ENCODE measurements at regions not wholly inside any gene's neighbourhood (a gene's known extent, or its start where the extent isn't known, plus 50 kb on each side); places are given as distances from the start of the nearest gene placed in this dataset.

DNA sequence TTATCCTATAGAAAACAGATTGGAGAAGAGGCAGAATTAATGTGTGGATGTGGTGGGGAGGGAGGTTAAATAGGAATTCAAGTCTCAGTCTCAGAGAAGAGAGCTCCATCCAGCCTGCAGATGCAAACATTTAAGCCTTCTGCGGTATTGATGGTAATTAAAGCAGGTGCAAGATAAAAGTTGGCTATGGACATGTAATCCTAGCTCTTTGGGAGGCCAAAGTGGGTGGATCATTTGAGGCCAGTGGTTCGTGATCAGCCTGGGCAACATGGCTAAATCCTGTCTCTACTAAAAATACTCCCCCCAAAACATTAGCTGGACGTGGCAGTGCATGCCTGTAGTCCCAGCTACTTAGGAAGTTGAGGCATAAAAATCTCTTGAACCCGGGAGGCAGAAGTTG lies 332.7 kb downstream of the PABPC4L start:
- no peak for DNase-seq

DNA sequence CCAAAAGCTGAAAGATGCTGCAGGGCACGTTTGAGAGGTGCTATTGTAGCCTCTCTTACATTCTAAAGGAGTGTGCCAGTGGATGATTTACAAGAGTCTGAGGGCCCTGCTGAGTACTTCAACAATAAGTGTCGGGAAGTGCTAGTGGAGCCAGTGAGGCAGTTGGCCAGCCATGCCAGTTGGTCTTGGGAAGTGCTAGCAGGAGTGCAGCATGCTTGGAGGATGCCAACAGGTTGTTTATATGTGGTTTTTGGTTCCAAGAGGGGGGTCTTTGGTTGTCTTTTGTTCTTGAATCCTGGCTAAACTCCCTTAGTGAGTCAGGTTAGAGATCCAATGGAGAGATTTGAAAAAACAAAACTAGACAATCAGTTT lies 335.3 kb downstream of the PABPC4L start:
- DNase-seq, result no peak

DNA sequence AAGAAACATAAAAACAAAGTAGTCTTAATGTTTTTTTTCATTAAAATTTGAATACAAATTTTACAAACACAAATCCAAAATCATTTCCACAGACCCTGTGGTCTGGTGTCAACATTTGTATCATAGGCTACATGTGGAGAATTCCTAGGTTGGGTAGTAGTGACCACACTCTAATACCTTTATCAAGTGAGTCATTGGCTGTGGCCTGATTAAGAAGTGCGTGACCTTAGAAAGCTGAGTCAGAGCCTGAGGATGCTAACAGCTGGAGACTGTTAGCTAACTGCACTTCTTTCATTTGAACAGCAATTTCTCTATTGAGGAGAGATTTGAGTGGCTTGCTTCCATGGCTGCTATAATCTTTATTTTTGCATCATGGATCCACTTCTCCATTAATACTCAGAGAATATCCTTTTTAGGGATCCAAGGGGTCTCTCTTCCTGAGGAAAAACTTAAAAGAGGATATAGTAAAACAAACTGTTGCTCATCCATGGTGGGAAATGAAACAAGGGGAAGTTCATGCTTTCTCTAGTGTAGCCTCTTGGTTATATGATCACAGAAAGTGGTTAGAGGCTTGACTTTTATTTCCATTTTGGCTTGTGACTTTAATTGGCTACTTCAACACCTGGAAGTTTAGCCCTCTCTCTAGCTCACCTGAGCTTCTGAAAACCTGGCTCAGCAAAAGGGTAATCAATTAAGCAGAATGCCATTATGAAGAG lies 335.8 kb downstream of the PABPC4L start:
- DNase-seq, result no peak

DNA sequence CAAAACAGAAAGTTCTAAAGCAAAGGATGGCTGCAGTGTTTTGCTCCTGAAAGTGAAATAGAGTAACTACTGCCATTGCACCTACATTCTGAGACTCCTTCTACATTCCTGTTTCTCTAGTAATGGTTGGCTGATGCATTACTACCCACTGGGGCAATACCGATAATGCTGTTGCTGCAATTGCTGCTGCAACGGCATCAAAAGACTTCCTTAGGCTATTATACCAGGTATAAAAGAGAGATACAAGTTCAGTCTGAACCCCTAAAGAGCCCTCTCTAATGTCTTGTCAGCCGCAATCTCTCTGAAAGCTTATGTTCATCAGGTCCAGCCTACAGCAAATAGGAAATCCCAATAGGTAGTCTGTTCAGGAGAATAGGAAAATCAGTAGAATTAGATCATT lies 338.4 kb downstream of the PABPC4L start:
- DNase-seq, result no peak

DNA sequence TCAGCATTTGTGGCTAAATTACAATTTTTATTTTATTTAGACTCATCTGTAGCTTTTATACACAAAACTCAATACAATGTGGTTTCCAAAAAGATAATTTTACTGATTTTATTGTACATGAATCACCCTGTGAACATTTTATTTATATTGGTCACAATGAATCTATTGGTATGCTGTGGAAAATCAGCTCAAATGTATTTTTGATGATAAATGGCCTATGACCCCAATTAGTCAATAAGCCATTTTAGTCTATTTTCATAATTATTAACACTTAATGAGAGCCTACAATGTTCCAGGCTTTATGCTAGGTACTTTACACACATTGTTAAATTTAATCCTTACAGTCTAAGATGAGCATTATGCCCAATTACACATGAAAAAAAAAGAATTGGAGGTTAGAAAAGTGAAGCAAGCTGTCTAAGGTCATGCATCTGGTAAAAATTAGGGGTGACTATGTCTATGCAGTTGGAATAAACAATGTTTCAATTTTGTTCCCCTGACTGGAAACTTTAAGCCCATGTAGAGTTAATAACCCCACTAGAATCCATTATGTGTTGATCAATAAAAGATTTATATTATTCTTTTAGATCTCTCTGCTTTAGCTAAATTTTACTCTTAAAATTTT lies 344.7 kb downstream of the PABPC4L start:
- DNase-seq, result no peak

DNA sequence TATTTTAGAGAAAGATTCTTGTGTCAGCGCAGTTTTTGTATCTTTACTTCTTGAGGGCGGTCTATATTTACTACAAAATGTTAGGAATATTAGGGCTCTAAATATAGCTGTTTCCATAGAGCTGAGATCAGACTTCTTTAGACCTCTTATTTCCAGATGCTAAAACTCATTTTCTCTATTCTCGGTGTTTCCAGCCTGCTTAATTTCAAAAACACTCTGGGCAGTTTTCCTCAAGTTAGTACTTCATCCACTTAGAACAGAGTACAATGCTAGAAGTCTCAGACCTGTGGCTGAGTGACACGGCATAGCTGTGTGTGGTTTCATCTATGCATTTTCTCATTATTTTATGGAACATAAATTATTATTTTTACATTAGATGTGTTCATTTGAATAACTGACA lies 346.6 kb downstream of the PABPC4L start:
- no peak for DNase-seq

DNA sequence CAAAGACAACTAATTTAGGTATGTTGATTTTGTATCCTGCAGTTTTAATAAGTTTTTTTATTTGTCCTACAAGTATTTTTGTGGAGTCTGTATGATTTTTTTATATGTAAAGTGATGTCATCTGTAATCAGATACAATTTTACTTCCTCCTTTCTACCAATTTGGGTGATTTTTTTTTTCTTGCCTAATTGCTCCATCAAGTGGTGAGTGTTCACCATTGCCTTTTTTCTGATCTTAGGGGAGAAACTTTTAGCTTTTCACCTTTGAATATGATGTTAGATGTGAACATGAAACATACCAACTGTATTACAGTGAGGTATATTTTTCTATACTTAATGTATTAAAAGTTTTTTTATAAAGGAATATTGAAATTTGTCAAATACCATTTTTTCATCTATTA lies 362.3 kb downstream of the PABPC4L start:
- no peak for DNase-seq

DNA sequence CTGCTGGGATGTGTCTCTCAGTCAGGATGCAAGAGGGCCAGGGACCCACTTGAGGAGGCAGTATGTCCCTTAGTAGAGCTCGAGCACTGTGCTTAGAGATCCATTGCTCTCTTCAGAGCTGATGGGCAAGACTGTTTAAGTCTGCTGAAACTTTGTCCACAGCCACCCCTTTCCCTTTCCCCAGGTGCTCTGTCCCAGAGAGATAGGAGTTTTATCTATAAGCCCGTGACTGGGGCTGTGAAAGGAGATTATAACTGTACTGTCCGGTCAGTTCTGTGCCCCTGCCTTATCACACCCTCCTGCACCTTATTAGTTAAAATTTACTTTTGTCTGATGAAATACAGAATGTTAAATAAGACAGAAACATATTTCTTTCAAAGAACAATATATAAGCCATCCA lies 378.4 kb downstream of the PABPC4L start:
- DNase-seq, result no peak

DNA sequence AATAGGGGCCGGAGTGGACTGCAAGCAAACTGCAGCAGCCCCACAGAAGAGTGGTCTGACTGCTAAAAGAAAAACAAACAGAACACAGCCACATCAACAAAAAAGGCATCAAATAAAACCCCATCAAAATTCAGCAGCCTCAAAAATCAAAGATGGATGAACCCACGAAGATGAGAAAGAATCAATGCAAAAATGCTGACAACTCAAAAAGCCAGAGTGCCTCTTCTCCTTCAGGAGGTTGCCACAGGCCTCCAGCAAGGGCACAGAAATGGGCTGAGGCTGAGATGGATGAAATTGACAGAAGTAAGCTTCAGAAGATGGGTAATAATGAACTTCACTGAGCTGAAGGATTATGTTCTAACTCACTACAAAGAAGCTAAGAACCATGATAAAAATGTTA lies 388.6 kb downstream of the PABPC4L start:
- no peak for DNase-seq

DNA sequence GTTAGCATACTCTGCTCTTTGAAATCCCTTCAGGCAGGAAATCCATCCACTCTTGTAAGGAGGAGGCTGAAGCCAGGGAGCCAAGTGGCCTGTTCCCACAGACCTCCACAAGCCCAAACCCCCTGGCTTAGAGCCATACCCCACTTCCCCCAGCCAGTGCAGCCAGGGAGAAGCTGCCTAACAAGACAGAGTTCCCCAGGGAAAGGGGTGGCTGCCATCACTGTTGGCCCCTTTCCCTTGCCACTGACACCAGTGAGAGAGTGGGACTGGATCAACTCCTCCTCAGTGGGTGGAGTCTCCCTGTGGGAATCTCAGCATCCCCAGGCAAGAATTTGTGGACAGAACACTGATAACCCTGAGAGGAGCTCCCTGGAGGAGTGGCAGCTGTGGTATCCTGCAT lies 389.4 kb downstream of the PABPC4L start:
- no peak for DNase-seq

DNA sequence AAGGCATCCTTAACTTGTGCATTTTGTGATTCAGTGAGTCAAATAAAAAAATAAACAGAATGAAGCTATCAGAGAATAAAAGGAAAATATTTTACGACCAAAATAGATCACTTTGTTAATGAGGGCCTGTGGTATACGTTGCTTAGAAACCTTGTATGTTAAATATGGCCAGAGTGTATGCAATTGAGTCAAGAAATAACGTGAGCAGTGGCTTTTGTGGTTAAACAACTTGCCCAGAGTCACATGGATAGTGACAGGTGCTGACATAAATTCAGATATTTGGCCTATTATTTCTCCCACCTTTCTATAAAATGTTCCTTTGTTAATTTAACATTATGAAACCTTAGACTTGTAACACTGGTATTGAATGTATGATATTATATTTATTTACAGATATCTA lies 393.4 kb downstream of the PABPC4L start:
- DNase-seq, result no peak

DNA sequence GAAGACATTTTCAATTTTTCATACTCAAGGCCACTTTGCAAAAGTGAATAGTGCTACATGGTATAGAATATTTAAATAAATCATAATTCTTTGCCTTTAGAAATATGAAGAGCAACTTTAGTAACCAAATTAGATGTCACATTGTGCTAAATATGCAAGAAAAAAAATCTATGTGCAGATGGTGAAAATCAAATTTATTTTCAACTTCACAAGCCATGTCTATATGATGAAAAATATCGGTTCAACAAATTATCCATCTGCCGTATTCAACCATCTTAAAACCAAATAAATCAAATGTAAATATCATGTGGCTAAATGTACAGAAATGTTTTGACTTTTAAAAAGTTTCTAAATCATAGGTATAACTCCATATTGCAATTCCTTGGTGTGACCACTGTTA lies 398.2 kb downstream of the PABPC4L start:
- no peak for DNase-seq

DNA sequence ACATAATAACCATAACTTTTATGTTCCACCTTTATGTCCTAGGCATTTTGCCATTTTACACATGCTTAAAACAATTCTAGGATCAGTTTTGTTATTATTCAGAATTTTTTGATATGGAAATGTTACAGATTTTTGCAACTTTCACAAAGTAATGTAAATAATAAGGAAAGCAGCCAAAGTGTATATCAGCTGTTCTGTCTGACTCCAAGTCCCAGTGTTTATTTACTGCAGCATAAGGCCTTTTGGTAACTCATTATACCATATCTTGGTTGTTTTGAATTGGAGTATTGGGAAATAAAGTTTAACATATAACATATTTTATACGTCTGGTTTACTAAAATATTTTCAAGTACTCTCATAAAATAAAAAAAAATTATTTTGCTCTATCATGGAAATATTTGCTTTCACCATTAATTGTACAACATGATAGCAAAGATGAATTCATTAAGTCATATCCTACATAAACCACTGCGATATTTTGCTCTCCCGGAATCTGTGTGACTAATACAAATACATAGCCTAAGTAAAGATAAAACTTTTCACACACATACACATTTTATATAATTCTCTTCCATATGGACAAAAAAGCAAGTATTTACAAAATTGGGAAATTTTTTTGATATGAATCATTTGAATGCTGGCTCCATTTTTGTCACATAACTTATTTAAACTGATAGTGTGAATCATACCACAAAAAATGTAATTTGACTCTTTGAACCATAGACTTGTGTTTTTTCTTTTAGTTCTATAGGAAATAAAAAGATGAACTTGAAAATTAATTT lies 399.0 kb downstream of the PABPC4L start:
- no peak for DNase-seq

DNA sequence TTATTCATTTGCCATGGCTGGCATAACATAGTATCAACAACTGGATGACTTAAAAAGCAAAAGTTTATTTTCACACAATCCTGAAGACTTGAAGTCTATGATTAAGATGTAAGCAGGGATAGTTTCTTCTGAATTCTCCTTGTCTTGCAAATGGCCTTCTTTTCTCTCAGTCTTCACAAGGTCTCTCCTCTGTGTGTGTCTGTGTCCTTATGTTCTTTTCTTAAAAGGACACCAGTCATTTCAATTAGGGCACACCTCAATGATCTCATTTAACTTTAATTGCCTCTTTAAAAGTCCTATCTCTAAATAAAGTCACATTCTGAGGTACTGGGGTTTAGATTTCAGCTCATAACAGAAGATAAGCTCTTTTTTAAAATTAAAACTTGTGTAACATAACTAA lies 399.7 kb downstream of the PABPC4L start:
- no peak for DNase-seq

DNA sequence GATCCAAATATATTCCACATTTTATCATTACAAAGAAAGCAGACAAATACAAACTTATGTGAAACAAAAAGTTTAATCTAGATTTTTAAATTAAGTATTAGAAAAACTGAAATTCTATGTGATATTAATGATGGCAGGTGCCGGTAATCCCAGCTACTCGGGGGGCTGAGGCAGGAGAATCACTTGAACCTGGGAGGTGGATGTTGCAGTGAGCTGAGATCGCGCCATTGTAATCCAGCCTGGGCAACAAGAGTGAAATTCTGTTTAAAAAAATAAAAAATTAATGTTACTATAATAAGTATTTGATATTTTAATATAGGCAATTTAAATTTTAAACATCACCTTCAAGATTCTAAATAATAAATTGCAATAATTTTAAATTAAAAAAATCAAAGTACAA lies 400.6 kb downstream of the PABPC4L start:
- DNase-seq, result no peak

DNA sequence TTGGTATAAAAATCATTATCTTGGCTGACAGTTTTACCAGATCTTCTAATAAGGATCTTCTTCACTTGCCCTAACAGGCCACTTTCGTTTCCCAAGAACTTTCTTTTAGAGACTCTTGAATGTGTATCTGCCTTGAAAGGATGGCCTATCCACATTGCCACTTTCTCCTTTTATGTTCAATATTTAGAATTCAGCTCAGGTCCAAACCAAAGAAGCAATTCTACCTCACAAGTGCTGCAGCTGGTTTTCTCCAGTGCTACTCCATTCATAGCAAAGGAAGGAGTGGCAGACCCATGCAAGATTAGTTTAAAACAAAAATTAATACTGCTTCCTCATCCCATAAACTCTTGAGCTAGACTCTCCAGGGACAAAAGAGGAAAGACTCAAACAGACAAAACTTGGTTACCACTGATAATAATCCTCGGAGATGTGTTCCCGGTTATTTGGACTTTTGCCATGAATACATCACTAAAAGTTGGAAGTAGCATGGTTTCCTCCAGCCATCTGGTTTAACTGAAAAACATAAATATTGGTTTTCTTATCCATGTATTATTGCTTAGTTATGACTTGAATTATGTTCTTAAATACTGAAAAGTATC lies 401.8 kb downstream of the PABPC4L start:
- DNase-seq, result no peak

DNA sequence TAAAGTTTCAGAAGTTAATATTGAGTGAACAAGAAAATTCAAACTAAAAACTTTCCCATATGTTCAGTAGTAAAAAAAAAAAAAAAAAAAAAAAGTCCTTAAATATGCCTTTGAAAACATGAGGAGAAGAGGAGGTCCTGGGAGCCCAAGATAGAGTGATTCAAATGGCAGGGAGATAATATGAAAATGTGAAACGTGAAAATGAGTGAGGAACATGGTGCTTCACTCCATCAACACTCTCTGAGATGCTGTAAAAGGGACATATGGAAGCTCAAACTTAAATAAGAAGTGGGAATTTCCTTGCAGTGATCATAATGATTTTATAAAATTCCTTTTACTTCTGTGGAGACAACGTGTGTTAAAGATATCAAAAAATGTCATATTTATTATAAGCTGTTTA lies 423.9 kb downstream of the PABPC4L start:
- DNase-seq, result no peak

DNA sequence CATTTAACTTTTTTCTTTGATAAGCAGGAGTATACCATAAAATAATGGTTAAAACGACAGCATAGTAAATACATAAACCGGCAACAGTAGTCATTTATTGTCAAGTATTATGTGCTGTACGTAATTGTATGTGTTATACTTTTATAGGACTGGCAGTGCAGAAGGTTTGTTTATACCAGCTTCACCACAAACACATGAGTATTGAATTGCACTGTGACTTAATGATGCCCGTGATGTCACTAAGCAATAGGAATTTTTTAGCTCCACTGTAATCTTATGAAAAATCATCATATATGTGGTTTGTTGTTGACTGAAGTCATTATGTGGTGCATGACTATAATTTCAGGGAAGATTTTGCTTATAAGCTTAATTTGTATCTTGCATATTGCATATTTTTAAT lies 424.6 kb downstream of the PABPC4L start:
- DNase-seq, result no peak

DNA sequence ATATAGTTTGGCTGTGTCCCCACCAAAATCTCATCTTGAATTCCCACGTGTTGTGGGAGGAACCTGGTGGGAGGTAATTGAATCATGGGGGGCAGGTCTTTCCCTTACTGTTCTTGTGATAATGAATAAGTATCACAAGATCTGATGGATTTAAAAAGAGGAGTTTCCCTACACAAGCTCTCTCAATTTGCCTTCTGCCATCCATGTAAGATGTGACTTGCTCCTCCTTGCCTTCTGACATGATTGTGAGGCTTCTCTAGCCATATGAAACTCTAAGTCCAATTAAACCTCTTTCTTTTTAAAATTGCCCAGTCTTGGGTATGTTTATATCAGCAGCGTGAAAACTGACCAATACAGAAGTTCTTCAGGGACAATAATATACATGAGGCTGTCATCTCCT lies 425.1 kb downstream of the PABPC4L start:
- DNase-seq, result no peak

DNA sequence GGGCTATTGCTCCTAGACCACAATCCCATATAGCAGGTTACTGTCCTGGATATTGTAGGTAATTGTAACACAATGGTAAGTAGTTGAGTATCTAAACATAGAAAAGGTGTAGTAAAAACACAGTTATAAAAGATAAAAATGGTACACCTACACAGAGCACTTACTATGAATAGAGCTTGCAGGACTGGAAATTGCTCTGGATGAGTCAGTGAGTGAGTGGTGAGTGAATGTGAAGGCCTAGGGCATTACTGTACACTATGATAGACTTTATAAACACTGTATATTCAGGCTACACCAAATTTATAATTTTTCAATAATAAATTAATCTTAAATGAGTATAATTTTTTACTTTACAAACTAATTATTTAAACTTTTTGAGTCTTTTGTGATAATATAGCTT lies 425.7 kb downstream of the PABPC4L start:
- no peak for DNase-seq

DNA sequence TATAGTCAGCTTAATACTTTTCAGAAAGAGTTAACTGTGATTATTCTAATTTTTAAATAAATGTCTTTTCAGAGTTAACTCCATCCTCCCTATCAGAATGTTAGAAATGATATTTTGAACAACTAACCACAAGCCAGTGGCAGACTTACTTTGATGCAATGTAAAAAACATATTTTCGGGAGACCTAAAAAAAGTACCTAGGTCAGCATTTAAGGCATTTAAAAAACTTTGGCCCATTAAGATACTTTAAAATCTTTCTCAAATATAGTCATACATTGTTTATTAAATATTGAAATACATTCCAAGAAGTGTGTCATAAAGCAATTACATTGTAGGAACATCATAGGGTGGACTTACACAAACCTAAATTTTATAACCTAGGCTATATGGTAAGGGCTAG lies 426.1 kb downstream of the PABPC4L start:
- no peak for DNase-seq

DNA sequence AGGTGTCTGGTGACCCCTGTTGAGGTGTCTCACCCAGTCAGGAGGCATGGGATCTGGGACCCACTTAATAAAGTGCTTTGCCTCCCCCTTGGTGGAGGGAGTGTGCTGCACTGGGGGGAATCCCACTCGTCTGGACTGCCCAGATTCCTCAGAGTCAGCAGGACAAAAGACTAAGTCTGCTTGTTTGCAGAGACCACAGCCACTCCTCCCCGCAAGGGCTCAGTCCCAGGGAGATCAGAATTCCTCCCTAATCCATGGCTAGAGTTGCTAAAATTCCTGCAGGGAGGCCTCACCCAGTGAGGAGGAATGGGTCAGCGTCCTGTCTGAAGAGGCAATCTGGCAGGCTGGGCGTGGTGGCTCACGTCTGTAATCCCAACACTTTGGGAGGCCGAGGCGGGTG lies 442.2 kb downstream of the PABPC4L start:
- DNase-seq, result no peak

DNA sequence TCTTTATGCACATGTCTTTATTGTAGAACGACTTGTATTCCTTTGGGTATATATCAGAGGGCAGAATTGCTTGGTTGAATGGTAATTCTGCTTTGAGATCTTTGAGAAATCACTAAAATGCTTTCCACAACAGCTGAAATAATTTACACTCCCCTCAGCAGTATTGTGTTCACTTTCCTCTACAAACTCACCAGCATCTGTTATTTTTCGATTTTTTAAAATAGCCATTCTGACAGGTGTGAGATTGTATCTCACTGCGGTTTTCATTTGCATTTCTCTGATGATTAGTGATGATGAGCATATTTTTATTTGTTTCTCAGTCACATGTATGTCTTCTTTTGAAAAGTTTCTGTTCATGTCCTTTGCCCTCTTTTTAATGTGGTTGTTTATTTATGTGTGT lies 459.8 kb downstream of the PABPC4L start:
- DNase-seq, result no peak

DNA sequence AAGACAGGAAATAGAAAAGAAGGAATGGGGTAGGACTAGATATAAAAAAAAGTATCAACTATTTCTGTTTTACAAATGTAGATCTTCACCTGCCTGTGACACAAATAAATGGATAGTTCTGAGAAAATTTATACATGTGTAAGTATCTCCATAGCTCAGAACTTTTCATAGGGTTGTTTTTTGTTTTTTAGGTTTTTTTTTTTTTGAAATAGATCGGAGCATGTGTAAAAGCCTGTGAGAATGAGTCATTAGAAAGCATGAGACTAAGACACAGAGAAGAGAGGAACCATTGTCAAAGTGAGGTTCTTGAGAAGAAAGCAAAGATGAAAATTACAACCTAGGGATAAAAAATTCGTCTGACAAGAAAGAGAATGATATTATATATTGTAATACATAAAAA lies 481.6 kb downstream of the PABPC4L start:
- no peak for DNase-seq

All from femur (tissue), 1 donor.